HCT116 (cell line): ENCODE measurements at regions not wholly inside any gene's neighbourhood (a gene's known extent, or its start where the extent isn't known, plus 50 kb on each side); places are given as distances from the start of the nearest gene placed in this dataset.

Experiments
- ATAC-seq: fragments of 200-7000 bp; cut with Tn5 transposase; 2 replicates; pipeline ENCODE4 v1.9.1; 2020; ENCODE audit warnings: mild to moderate bottlenecking, moderate library complexity
- BruUV-seq: library from RNA; stranded (reverse); fragments of 400-500 nt; replicated peaks from 2 replicates; lab custom pipeline; 2021; lab: Mats Ljungman, UMichigan
- CTCF ChIA-PET: fragments of 300-600 bp; sonication (Branson Sonifier 250); formaldehyde crosslinking; loops from one replicate; lab custom pipeline; 2021; ENCODE audit warnings: antibody characterized with exemption; lab: Charles Lee
- POLR2A ChIA-PET: fragments of 300-600, 350-600 bp; sonication (Branson Sonifier 250); formaldehyde crosslinking; loops from one replicate; lab custom pipeline; 2021; ENCODE audit warnings: antibody characterized with exemption; lab: Charles Lee
- RAD21 ChIA-PET, 2 experiments: fragments of 300-600 bp; sonication (Branson Sonifier 250); formaldehyde crosslinking; loops; one replicate each; lab custom pipeline; 2023; ENCODE audit warnings: low total read pairs in 2 of 2; ENCODE audit not compliant: uncharacterized antibody in 2 of 2, unreplicated experiment in 2 of 2, low non-redundant PET in 1 of 2; lab: Charles Lee
- DNase-seq: peaks from one replicate; pipeline ENCODE4 v3.0.0-alpha.2; 2010; ENCODE audit warnings: low read depth, low spot score
- H2AFZ ChIP-seq: fragments of 200-600 bp; shearing (Covaris generic), sonication (generic); 2 replicates; pipeline ENCODE4 v1.6.1; 2017; ENCODE audit warnings: low read depth, mixed run types, mixed read lengths, antibody characterized with exemption, low read length; ENCODE audit not compliant: poor library complexity, severe bottlenecking
- H3K27ac ChIP-seq: 2 replicates; pipeline ENCODE4 v1.5.1; 2012; ENCODE audit warnings: low read depth, low read length
- H3K27me3 ChIP-seq: fragments of 200-600 bp; sonication (generic); 2 replicates; pipeline ENCODE4 v1.6.1; 2016; ENCODE audit warnings: mixed run types, low read length, mixed read lengths; ENCODE audit not compliant: insufficient read depth
- H3K36me3 ChIP-seq, 2 experiments: fragments of 200-500 bp in 1 of 2; fragments of 200-600 bp in 1 of 2; sonication (Bioruptor generic) in 1 of 2; sonication (generic) in 1 of 2; 2 replicates each; pipeline versions ENCODE4 v1.5.1 to v1.6.1; 2014 to 2016; ENCODE audit warnings: low read length in 2 of 2, inconsistent platforms in 1 of 2, mixed read lengths in 1 of 2, mixed run types in 1 of 2; ENCODE audit not compliant: insufficient read depth in 2 of 2, control insufficient read depth in 1 of 2
- H3K4me1 ChIP-seq, 2 experiments: fragments of 200-600 bp in 1 of 2; sonication (generic) in 1 of 2; 2 replicates each; pipeline versions ENCODE4 v1.5.1 to v1.6.1; 2012 to 2017; ENCODE audit warnings: low read length in 2 of 2, inconsistent platforms in 1 of 2, mild to moderate bottlenecking in 1 of 2, mixed read lengths in 1 of 2, mixed run types in 1 of 2, moderate library complexity in 1 of 2; ENCODE audit not compliant: insufficient read depth in 2 of 2, control insufficient read depth in 1 of 2
- H3K4me2 ChIP-seq: fragments of 200-600 bp; sonication (generic); 2 replicates; pipeline ENCODE4 v1.6.1; 2017; ENCODE audit warnings: mixed run types, low read length, mixed read lengths
- H3K4me3 ChIP-seq, 2 experiments: fragments of 200-600 bp in 1 of 2; sonication (generic) in 1 of 2; replicated peaks in 1 of 2; 2 replicates each; pipeline ENCODE4 v1.5.1; 2011 to 2016; ENCODE audit warnings: low read length in 2 of 2, control low read depth in 1 of 2, low read depth in 1 of 2, mild to moderate bottlenecking in 1 of 2, mixed read lengths in 1 of 2, mixed run types in 1 of 2
- H3K79me2 ChIP-seq: fragments of 200-600 bp; sonication (generic); 2 replicates; pipeline ENCODE4 v1.6.1; 2017; ENCODE audit warnings: mild to moderate bottlenecking, mixed run types, low read length, moderate library complexity, mixed read lengths; ENCODE audit not compliant: insufficient read depth
- H3K9ac ChIP-seq: fragments of 200-600 bp; sonication (generic); 2 replicates; pipeline ENCODE4 v1.6.1; 2016; ENCODE audit warnings: low read length, mixed read lengths
- H3K9me2 ChIP-seq: fragments of 200-600 bp; sonication (generic), shearing (Covaris generic); 2 replicates; pipeline ENCODE4 v1.6.1; 2017; ENCODE audit warnings: mixed run types, mild to moderate bottlenecking, moderate library complexity; ENCODE audit not compliant: insufficient read depth
- H3K9me3 ChIP-seq, 2 experiments: fragments of 200-500 bp in 1 of 2; fragments of 200-600 bp in 1 of 2; sonication (Bioruptor generic) in 1 of 2; sonication (generic) in 1 of 2; 2 replicates each; pipeline ENCODE4 v1.6.1; 2014 to 2017; ENCODE audit warnings: low read length in 2 of 2, mixed read lengths in 2 of 2, inconsistent platforms in 1 of 2, low read depth in 1 of 2, mild to moderate bottlenecking in 1 of 2, mixed run types in 1 of 2, moderate library complexity in 1 of 2; ENCODE audit not compliant: control insufficient read depth in 1 of 2, insufficient read depth in 1 of 2
- H4K20me1 ChIP-seq: fragments of 200-600 bp; sonication (generic), shearing (Covaris generic); 2 replicates; pipeline ENCODE4 v1.6.1; 2017; ENCODE audit warnings: mixed run types, mild to moderate bottlenecking, moderate library complexity; ENCODE audit not compliant: insufficient read depth
- ATF3 ChIP-seq: IDR thresholded peaks from 2 replicates; pipeline ENCODE4 v1.6.1; 2012
- EGR1 ChIP-seq: IDR thresholded peaks from 2 replicates; pipeline ENCODE4 v1.6.1; 2012; ENCODE audit warnings: low read depth
- JUND ChIP-seq: IDR thresholded peaks from 2 replicates; pipeline ENCODE4 v1.6.1; 2012
- POLR2AphosphoS5 ChIP-seq: IDR thresholded peaks from 2 replicates; pipeline ENCODE4 v1.6.1; 2011; ENCODE audit warnings: mild to moderate bottlenecking, low read depth, low read length, moderate library complexity
- REST ChIP-seq: IDR thresholded peaks from 2 replicates; pipeline ENCODE4 v1.6.1; 2012; ENCODE audit warnings: low read depth
- SP1 ChIP-seq: IDR thresholded peaks from 2 replicates; pipeline ENCODE4 v1.6.1; 2012; ENCODE audit warnings: low read depth
- ZBTB33 ChIP-seq: IDR thresholded peaks from 2 replicates; pipeline ENCODE4 v1.6.1; 2011; ENCODE audit warnings: mild to moderate bottlenecking, low read length, moderate library complexity; ENCODE audit not compliant: insufficient replicate concordance; ENCODE audit errors: extremely low read depth
- ZNF274 ChIP-seq: fragments of 200-500 bp; sonication (Bioruptor generic); IDR thresholded peaks from 2 replicates; pipeline ENCODE4 v1.6.1; 2014; ENCODE audit warnings: mild to moderate bottlenecking, low read depth, low read length, inconsistent platforms
- intact Hi-C: fragments of 100-400 bp; cut with micrococcal nuclease; formaldehyde crosslinking; loops from 2 replicates; pipeline ENCODE4 v1.10.0; 2022

GRCh38 chr2:19829672-19830071, 72.1 kb downstream of the TTC32 start:
- Histone ChIP-seq H3K9me2 (no peaks in the 10 kb centered on the region), H3K4me3 (no peak overlapping the region), H3K4me2 (no peak overlapping the region), H3K79me2 (no peaks in the 10 kb centered on the region), H3K9me3 (no peaks in the 10 kb centered on the region), H4K20me1 (no peaks in the 10 kb centered on the region), H2AFZ (no peak overlapping the region), H3K4me1 (no peaks in the 10 kb centered on the region), H3K36me3 (no peaks in the 10 kb centered on the region), H3K9ac (no peak overlapping the region), H3K27me3 (peaks cover 17% of the 10 kb centered on the region), H3K27ac (no peak overlapping the region)
- RAD21 ChIA-PET = no interaction called here
- no peak for DNase-seq
- CTCF ChIA-PET = no interaction called here
- ATAC-seq = no peak
- no TSS peak for BruUV-seq
- TF ChIP-seq ATF3 = no peak
- no peak for TF ChIP-seq ZNF274
- no peak for TF ChIP-seq SP1
- no peak for TF ChIP-seq JUND
- no peak for TF ChIP-seq EGR1
- no peak for TF ChIP-seq ZBTB33
- TF ChIP-seq POLR2AphosphoS5 = no peak
- TF ChIP-seq REST = no peak
- intact Hi-C loops = no loop called here
- POLR2A ChIA-PET = no interaction called here
